ENCODE measurements at regions not wholly inside any gene's neighbourhood (a gene's known extent, or its start where the extent isn't known, plus 50 kb on each side); places are given as distances from the start of the nearest gene placed in this dataset.

- peaks cover 0 to 12% (median 6%) of the 10 kb centered on the region in 4 donors for H3K4me1 ChIP-seq
- H3K27ac ChIP-seq: no peak overlapping the region
- intact Hi-C loops (cut with DNase I): no loop called here
- no peak for DNase-seq
- no peaks in the 10 kb centered on the region for H3K9me3 ChIP-seq
- TF ChIP-seq POLR2AphosphoS5 (IDR thresholded peaks at IDR 0.05): no peak
- H3K27me3 ChIP-seq: no peaks in the 10 kb centered on the region
- 78 to 95% methylated on average over 6 of the region's 6 CpGs for WGBS, 2 donors
- H3K4me3 ChIP-seq: no peak overlapping the region
- no peaks in the 10 kb centered on the region for H3K36me3 ChIP-seq
These were observed 67.5 kb upstream of the BZW1 start for GRCh38 chr2:200744201-200744602.

- Histone ChIP-seq H3K4me3 (no peak overlapping the region), H3K4me1 (peaks cover 0 to 12% (median 6%) of the 10 kb centered on the region in 4 donors), H3K27ac (no peak overlapping the region), H3K9me3 (no peaks in the 10 kb centered on the region), H3K27me3 (no peaks in the 10 kb centered on the region), H3K36me3 (no peaks in the 10 kb centered on the region)
- no peak for TF ChIP-seq CTCF (IDR thresholded peaks at IDR 0.05)
- TF ChIP-seq EP300 (IDR thresholded peaks at IDR 0.05): no peak
- TF ChIP-seq POLR2A (IDR thresholded peaks at IDR 0.05): no peak
- no peak for TF ChIP-seq POLR2AphosphoS5 (IDR thresholded peaks at IDR 0.05)
- no peak for DNase-seq
- intact Hi-C loops (cut with DNase I): no loop called here
- WGBS, 2 donors: 47 to 77% methylated on average over 7 of the region's 7 CpGs
These were observed 65.4 kb upstream of the BZW1 start for GRCh38 chr2:200746301-200746700.

- Histone ChIP-seq H3K4me1 (peaks cover 0 to 4% (median 0%) of the 10 kb centered on the region in 4 donors), H3K27ac (peak overlapping the region in 1 of 4 donors; percentile 16), H3K27me3 (no peaks in the 10 kb centered on the region), H3K4me3 (no peak overlapping the region), H3K9me3 (no peaks in the 10 kb centered on the region), H3K36me3 (no peaks in the 10 kb centered on the region)
- no peak for DNase-seq
- 16 to 58% methylated on average over 16 of the region's 16 CpGs for WGBS, 2 donors
- intact Hi-C loops (cut with DNase I): no loop called here
- TF ChIP-seq POLR2A (IDR thresholded peaks at IDR 0.05) (no peak), CTCF (IDR thresholded peaks at IDR 0.05) (no peak), EP300 (IDR thresholded peaks at IDR 0.05) (no peak), POLR2AphosphoS5 (IDR thresholded peaks at IDR 0.05) (no peak)
These were observed 63.8 kb upstream of the BZW1 start for GRCh38 chr2:200747668-200748618.

- H3K27me3 ChIP-seq: no peaks in the 10 kb centered on the region
- no peak overlapping the region for H3K27ac ChIP-seq
- peaks cover 0 to 4% (median 0%) of the 10 kb centered on the region in 4 donors for H3K4me1 ChIP-seq
- intact Hi-C loops (cut with DNase I): no loop called here
- DNase-seq: no peak
- no peaks in the 10 kb centered on the region for H3K9me3 ChIP-seq
- H3K36me3 ChIP-seq: no peaks in the 10 kb centered on the region
- no peak for TF ChIP-seq POLR2A (IDR thresholded peaks at IDR 0.05)
- no peak for TF ChIP-seq CTCF (IDR thresholded peaks at IDR 0.05)
- TF ChIP-seq EP300 (IDR thresholded peaks at IDR 0.05): no peak
- TF ChIP-seq POLR2AphosphoS5 (IDR thresholded peaks at IDR 0.05): no peak
- no peak overlapping the region for H3K4me3 ChIP-seq
- WGBS, 2 donors: 87 to 93% methylated on average over 4 of the region's 4 CpGs
These were observed 62.9 kb upstream of the BZW1 start for GRCh38 chr2:200748779-200749178.

- intact Hi-C loops (cut with DNase I): no loop called here
- Histone ChIP-seq H3K4me1 (peaks cover 0 to 4% (median 0%) of the 10 kb centered on the region in 4 donors), H3K36me3 (no peaks in the 10 kb centered on the region), H3K27ac (no peak overlapping the region), H3K27me3 (no peaks in the 10 kb centered on the region), H3K4me3 (no peak overlapping the region), H3K9me3 (no peaks in the 10 kb centered on the region)
- TF ChIP-seq EP300 (IDR thresholded peaks at IDR 0.05) (no peak), CTCF (IDR thresholded peaks at IDR 0.05) (no peak), POLR2AphosphoS5 (IDR thresholded peaks at IDR 0.05) (no peak), POLR2A (IDR thresholded peaks at IDR 0.05) (no peak)
- 95% methylated on average over 4 of the region's 4 CpGs for WGBS, 2 donors
- DNase-seq: no peak
These were observed 61.9 kb upstream of the BZW1 start for GRCh38 chr2:200749631-200750322.
